Stimulated activated CD4-positive, alpha-beta T cell treated with anti-CD3 and anti-CD28 coated beads, TNF-alpha, amount 100 ng/mL, for 4 hours (primary cell): ENCODE measurements at regions not wholly inside any gene's neighbourhood (a gene's known extent, or its start where the extent isn't known, plus 50 kb on each side); places are given as distances from the start of the nearest gene placed in this dataset.
"Not testable (repeated sequence)": the region's sequence is repeated elsewhere in the genome, so short reads cannot be mapped to it uniquely, and the experiment has no call there.

Experiments
- DNase-seq, 3 experiments: peaks; one replicate each; pipeline ENCODE4 v3.0.0-alpha.2; 2020; ENCODE audit warnings: low read depth in 3 of 3

- DNase-seq, result no peak
Measured at GRCh38 chr2:111664275-111664850, 219.6 kb downstream of the ANAPC1 start.

GRCh38 chr2:111665011-111665410 lies 219.0 kb downstream of the ANAPC1 start:
- no peak for DNase-seq

- no peak for DNase-seq
Measured at GRCh38 chr2:111665551-111666116, 218.4 kb downstream of the ANAPC1 start.

- no peak for DNase-seq
Measured at GRCh38 chr2:111666160-111666559, 217.8 kb downstream of the ANAPC1 start.

- no peak for DNase-seq
Measured at GRCh38 chr2:111667001-111667400, 217.0 kb downstream of the ANAPC1 start.

GRCh38 chr2:111667542-111668273 lies 216.3 kb downstream of the ANAPC1 start:
- DNase-seq, result no peak

- no peak for DNase-seq
Measured at GRCh38 chr2:111668274-111668616, 215.7 kb downstream of the ANAPC1 start.

GRCh38 chr2:111668741-111669140 lies 215.3 kb downstream of the ANAPC1 start:
- no peak for DNase-seq

GRCh38 chr2:111669928-111670695 lies 213.9 kb downstream of the ANAPC1 start:
- DNase-seq, result no peak

- DNase-seq, result no peak
Measured at GRCh38 chr2:111670776-111671175, 213.2 kb downstream of the ANAPC1 start.

- no peak for DNase-seq
Measured at GRCh38 chr2:111671426-111672150, 212.4 kb downstream of the ANAPC1 start.

GRCh38 chr2:111672641-111673040 lies 211.4 kb downstream of the ANAPC1 start:
- DNase-seq, result not testable (repeated sequence)

- DNase-seq, result no peak
Measured at GRCh38 chr2:111673526-111673925, 210.5 kb downstream of the ANAPC1 start.

GRCh38 chr2:111675419-111676194 lies 208.4 kb downstream of the ANAPC1 start:
- no peak for DNase-seq

- DNase-seq, result no peak
Measured at GRCh38 chr2:111676291-111676822, 207.6 kb downstream of the ANAPC1 start.

- DNase-seq, result no peak
Measured at GRCh38 chr2:111678161-111678560, 205.8 kb downstream of the ANAPC1 start.

- DNase-seq, result no peak
Measured at GRCh38 chr2:111678651-111679050, 205.3 kb downstream of the ANAPC1 start.

- DNase-seq, result no peak
Measured at GRCh38 chr2:111679202-111679601, 204.8 kb downstream of the ANAPC1 start.

GRCh38 chr2:111684611-111685010 lies 199.4 kb downstream of the ANAPC1 start:
- no peak for DNase-seq

GRCh38 chr2:111685342-111685741 lies 198.7 kb downstream of the ANAPC1 start:
- no peak for DNase-seq

- no peak for DNase-seq
Measured at GRCh38 chr2:111686994-111687393, 197.0 kb downstream of the ANAPC1 start.
